IMR-90 (cell line): ENCODE measurements at regions not wholly inside any gene's neighbourhood (a gene's known extent, or its start where the extent isn't known, plus 50 kb on each side); places are given as distances from the start of the nearest gene placed in this dataset.

Experiments
- ATAC-seq: fragments of 200-7000 bp; cut with Tn5 transposase; 2 replicates; pipeline ENCODE4 v1.9.1; 2020; ENCODE audit warnings: low read depth, mild to moderate bottlenecking, moderate library complexity
- BruUV-seq: library from RNA; stranded (reverse); fragments of 400-500 nt; replicated peaks from 2 replicates; lab custom pipeline; 2021; lab: Mats Ljungman, UMichigan
- CTCF ChIA-PET: fragments of 300-600 bp; formaldehyde crosslinking; extraction: SDS; loops from one replicate; lab custom pipeline; 2021; ENCODE audit warnings: antibody characterized with exemption; lab: Yijun Ruan, JAX
- POLR2A ChIA-PET: fragments of 300-600 bp; sonication (Branson Sonifier 250); formaldehyde crosslinking; loops from one replicate; lab custom pipeline; 2022; ENCODE audit warnings: antibody characterized with exemption; ENCODE audit not compliant: unreplicated experiment; lab: Charles Lee
- DNase-seq: peaks from one replicate; pipeline ENCODE4 v3.0.0; 2013
- H2AFZ ChIP-seq: replicated peaks from 2 replicates; pipeline ENCODE3; 2013; ENCODE audit warnings: low read length, mild to moderate bottlenecking; ENCODE audit not compliant: poor library complexity
- H2AK5ac ChIP-seq: 2 replicates; pipeline ENCODE4 v1.6.1; 2013; ENCODE audit warnings: low read depth, low read length, inconsistent platforms
- H2AK9ac ChIP-seq: replicated peaks from 2 replicates; pipeline ENCODE3; 2013; ENCODE audit warnings: mild to moderate bottlenecking, low read depth, low read length, moderate library complexity; ENCODE audit not compliant: poor library complexity
- H2BK120ac ChIP-seq: 2 replicates; pipeline ENCODE4 v1.6.1; 2013; ENCODE audit warnings: low read depth, low read length, inconsistent platforms
- H2BK15ac ChIP-seq: 3 replicates; pipeline ENCODE4 v1.6.1; 2013; ENCODE audit warnings: low read depth, low read length, inconsistent platforms
- H2BK20ac ChIP-seq: 2 replicates; pipeline ENCODE4 v1.6.1; 2013; ENCODE audit warnings: low read depth, mild to moderate bottlenecking, inconsistent platforms, low read length, moderate library complexity
- H2BK5ac ChIP-seq: 2 replicates; pipeline ENCODE4 v1.6.1; 2013; ENCODE audit warnings: mild to moderate bottlenecking, low read depth, low read length, inconsistent platforms; ENCODE audit not compliant: poor library complexity, severe bottlenecking
- H3K14ac ChIP-seq: replicated peaks from 2 replicates; pipeline ENCODE4 v1.6.1; 2013; ENCODE audit warnings: low read depth, low read length, inconsistent platforms
- H3K18ac ChIP-seq: 2 replicates; pipeline ENCODE4 v1.6.1; 2013; ENCODE audit warnings: low read depth, low read length, control low read depth
- H3K23ac ChIP-seq: 2 replicates; pipeline ENCODE4 v1.6.1; 2013; ENCODE audit warnings: low read depth, low read length, inconsistent platforms
- H3K27ac ChIP-seq: 2 replicates; pipeline ENCODE4 v1.5.1; 2013; ENCODE audit warnings: mild to moderate bottlenecking, control low read depth, low read length; ENCODE audit not compliant: insufficient read depth
- H3K27me3 ChIP-seq: 2 replicates; pipeline ENCODE4 v1.6.1; 2013; ENCODE audit warnings: low read length; ENCODE audit not compliant: control insufficient read depth, insufficient read depth
- H3K36me3 ChIP-seq: 2 replicates; pipeline ENCODE4 v1.6.1; 2013; ENCODE audit warnings: low read length, mixed read lengths; ENCODE audit not compliant: control insufficient read depth, insufficient read depth
- H3K4ac ChIP-seq: 2 replicates; pipeline ENCODE4 v1.6.1; 2013; ENCODE audit warnings: low read depth, low read length, inconsistent platforms
- H3K4me1 ChIP-seq: 2 replicates; pipeline ENCODE4 v1.6.1; 2013; ENCODE audit warnings: low read length, mixed read lengths; ENCODE audit not compliant: control insufficient read depth, insufficient read depth
- H3K4me2 ChIP-seq: 2 replicates; pipeline ENCODE4 v1.6.1; 2013; ENCODE audit warnings: low read depth, mild to moderate bottlenecking, control low read depth, low read length, moderate library complexity
- H3K4me3 ChIP-seq: 2 replicates; pipeline ENCODE4 v1.5.1; 2013; ENCODE audit warnings: low read depth, mild to moderate bottlenecking, control low read depth, low read length, moderate library complexity; ENCODE audit not compliant: insufficient read depth
- H3K56ac ChIP-seq: 2 replicates; pipeline ENCODE4 v1.6.1; 2013; ENCODE audit warnings: low read length, inconsistent platforms; ENCODE audit not compliant: insufficient read depth; ENCODE audit errors: extremely low read depth
- H3K79me1 ChIP-seq, 2 experiments: 2 replicates each; pipeline ENCODE4 v1.6.1; 2013; ENCODE audit warnings: low read length in 2 of 2, inconsistent platforms in 1 of 2, low read depth in 1 of 2
- H3K9ac ChIP-seq: 2 replicates; pipeline ENCODE4 v1.6.1; 2013; ENCODE audit warnings: low read depth, low read length, control low read depth
- H3K9me1 ChIP-seq: 2 replicates; pipeline ENCODE4 v1.6.1; 2013; ENCODE audit warnings: low read length, inconsistent platforms; ENCODE audit not compliant: insufficient read depth
- H3K9me3 ChIP-seq: 2 replicates; pipeline ENCODE4 v1.6.1; 2013; ENCODE audit warnings: low read length; ENCODE audit not compliant: control insufficient read depth, insufficient read depth
- H4K20me1 ChIP-seq: 2 replicates; pipeline ENCODE4 v1.6.1; 2013; ENCODE audit warnings: low read length, inconsistent platforms; ENCODE audit not compliant: insufficient read depth
- H4K5ac ChIP-seq: 2 replicates; pipeline ENCODE4 v1.6.1; 2013; ENCODE audit warnings: mild to moderate bottlenecking, low read depth, low read length, control low read depth
- H4K8ac ChIP-seq, 2 experiments: 2 replicates each; pipeline ENCODE4 v1.6.1; 2013; ENCODE audit warnings: low read depth in 2 of 2, low read length in 2 of 2, control low read depth in 1 of 2, inconsistent platforms in 1 of 2
- H4K91ac ChIP-seq: 2 replicates; pipeline ENCODE4 v1.6.1; 2013; ENCODE audit warnings: low read depth, low read length, inconsistent platforms; ENCODE audit not compliant: insufficient read depth
- MXI1 ChIP-seq: IDR thresholded peaks from 2 replicates; pipeline ENCODE4 v1.6.1; 2012; ENCODE audit warnings: low read depth, mild to moderate bottlenecking, low read length, moderate library complexity, borderline replicate concordance
- NFE2L2 ChIP-seq: fragments of 150-350 bp; IDR thresholded peaks from 2 replicates; pipeline ENCODE4 v1.6.1; 2016; ENCODE audit warnings: low read depth, mild to moderate bottlenecking, low read length
- WGBS, 2 experiments: methylation state at CpG; one replicate each; pipeline versions ENCODE4 v1.1.5 to v1.1.7; 2013; ENCODE audit warnings: missing lambda C conversion rate in 2 of 2; ENCODE audit not compliant: insufficient read length in 1 of 2; ENCODE audit errors: extremely low coverage in 2 of 2; 5-methylcytosine and 5-hydroxymethylcytosine counted together
- dilution Hi-C: fragments of 300-500 bp; cut with HindIII; formaldehyde crosslinking; loops from one replicate; pipeline ENCODE4 v1.14.3; 2018; ENCODE audit warnings: low sequenced_read_pairs; ENCODE audit not compliant: unreplicated experiment
- in situ Hi-C: fragments of 300-500 bp; cut with MboI; formaldehyde crosslinking; loops from 3 replicates; pipeline ENCODE4 v1.14.3; 2019; ENCODE audit warnings: low sequenced_read_pairs, inconsistent platforms, mixed read lengths
- intact Hi-C: fragments of 100-400 bp; cut with micrococcal nuclease; formaldehyde crosslinking; loops from 2 replicates; pipeline ENCODE4 v1.10.0; 2022

DNA sequence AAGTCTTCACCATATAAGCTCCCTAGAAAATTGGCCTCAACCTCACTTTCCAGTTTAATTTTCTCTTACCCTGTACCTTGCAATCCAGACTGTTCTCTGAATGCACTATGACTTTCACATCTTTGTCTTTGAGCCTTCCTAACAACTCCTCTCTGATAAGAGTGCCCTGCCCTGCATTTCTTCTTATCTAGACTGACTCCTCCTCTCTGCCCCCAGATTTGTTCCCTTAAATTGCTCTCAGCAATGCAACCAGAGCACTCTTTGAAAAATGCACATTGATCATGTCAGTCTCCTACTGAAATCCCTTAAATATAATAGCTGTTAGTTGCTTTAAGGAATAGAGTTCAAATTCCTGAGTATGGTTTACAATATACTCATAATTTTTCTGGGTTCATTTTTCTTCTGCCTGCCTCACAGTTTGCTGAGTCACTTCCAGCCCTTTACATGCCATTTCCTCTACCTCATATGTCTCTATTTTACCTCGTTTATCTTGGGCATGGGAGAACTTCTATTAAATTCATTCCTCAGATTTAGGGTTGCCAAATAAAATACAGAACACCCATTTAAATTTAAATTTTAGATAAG is 582.7 kb upstream of the AADAT start:
- ATAC-seq (no peak), DNase-seq (peak; percentile 8)
- Histone ChIP-seq H2AK5ac (no peak overlapping the region), H4K5ac (no peak overlapping the region; the same call in 1 of the 2 replicates), H3K4me2 (no peak overlapping the region), H2BK20ac (no peak overlapping the region), H4K20me1 (no peaks in the 10 kb centered on the region), H2BK5ac (peak overlapping the region; percentile 42), H3K27ac (no peak overlapping the region), H3K9ac (no peak overlapping the region), H2AFZ (no peak overlapping the region), H3K18ac (no peak overlapping the region; the same call in 1 of the 2 replicates), H2AK9ac (no peak overlapping the region), H3K4ac (no peak overlapping the region), H3K23ac (no peak overlapping the region), H3K9me3 (no peaks in the 10 kb centered on the region), H3K14ac (no peak overlapping the region), H2BK15ac (no peak overlapping the region), H3K79me1 (no peaks in the 10 kb centered on the region), H2BK120ac (no peak overlapping the region), H4K8ac (no peak overlapping the region), H3K9me1 (no peaks in the 10 kb centered on the region), H4K91ac (no peak overlapping the region), H3K4me1 (no peaks in the 10 kb centered on the region), H3K36me3 (no peaks in the 10 kb centered on the region), H3K56ac (no peak overlapping the region), H3K27me3 (no peaks in the 10 kb centered on the region), H3K4me3 (no peak overlapping the region)
- ChIA-PET CTCF (no interaction called here), POLR2A (no interaction called here)
- in situ Hi-C loops, result no loop called here
- TF ChIP-seq NFE2L2, result peak; percentile 59
- no peak for TF ChIP-seq MXI1
- dilution Hi-C loops, result no loop called here
- no CpG with 5 or more reads among the region's 1 CpG for WGBS, 2 experiments
- intact Hi-C loops, result no loop called here
- BruUV-seq, result no TSS peak
